A204.1 (cell line): ENCODE measurements at regions not wholly inside any gene's neighbourhood (a gene's known extent, or its start where the extent isn't known, plus 50 kb on each side); places are given as distances from the start of the nearest gene placed in this dataset.

ENCODE experiments used
- FAIRE-seq: peaks from 2 replicates; lab custom pipeline; 2012; peaks lifted over from hg19 to GRCh38; lab: Jason Lieb, UNC

- FAIRE-seq = no peak
Observed at GRCh38 chr2:209369656-209370055, 54.2 kb upstream of the MAP2 start.

DNA sequence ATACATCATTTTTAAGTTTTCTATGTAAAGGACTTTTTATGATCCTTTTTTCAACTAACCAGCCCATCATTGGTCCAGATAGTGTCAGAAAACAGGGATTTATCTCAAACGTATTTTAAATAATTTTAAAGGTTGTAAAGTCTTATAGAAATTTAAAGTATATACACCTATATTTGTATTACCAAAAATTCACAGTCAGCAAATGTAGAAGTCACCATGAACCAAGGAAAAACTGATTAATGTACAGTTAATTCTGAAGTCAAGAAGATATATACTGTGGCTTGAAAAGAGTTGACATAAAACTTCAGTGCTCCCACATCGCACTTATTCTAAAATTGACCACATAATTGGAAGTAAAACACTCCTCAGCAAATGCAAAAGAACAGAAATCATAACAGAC is 52.4 kb upstream of the MAP2 start:
- no peak for FAIRE-seq
